Keratinocyte (primary cell): ENCODE measurements at regions not wholly inside any gene's neighbourhood (a gene's known extent, or its start where the extent isn't known, plus 50 kb on each side); places are given as distances from the start of the nearest gene placed in this dataset.

ENCODE experiments used
- CTCF ChIP-seq, 3 experiments: IDR thresholded peaks in 1 of 3; conservative IDR thresholded peaks in 1 of 3; optimal IDR thresholded peaks in 1 of 3; 2 replicates in 2 of 3; 3 replicates in 1 of 3; pipeline versions ENCODE3 to v1.5.1; 2011; ENCODE audit warnings: low read length in 3 of 3, mild to moderate bottlenecking in 3 of 3, moderate library complexity in 2 of 3, control low read depth in 1 of 3, inconsistent platforms in 1 of 3; ENCODE audit not compliant: insufficient read depth in 2 of 3; ENCODE audit errors: extremely low read depth in 1 of 3
- EZH2 ChIP-seq: IDR thresholded peaks from one replicate; pipeline ENCODE4 v1.6.1; 2012; ENCODE audit warnings: inconsistent platforms, mild to moderate bottlenecking, low read length, moderate library complexity

- no peak for TF ChIP-seq CTCF (optimal IDR thresholded peaks at IDR 0.05 in 1 of 3, IDR thresholded peaks at IDR 0.05 in 1 of 3, conservative IDR thresholded peaks at IDR 0.05 in 1 of 3; ENCODE audit: extremely low read depth in 1 of 3, insufficient read depth in 2 of 3, low read length in 3 of 3)
- no peak for TF ChIP-seq EZH2
These were observed 101.8 kb upstream of the CREB1 start for GRCh38 chr2:207427986-207428385.
